Epidermal melanocyte (primary cell): ENCODE measurements at regions not wholly inside any gene's neighbourhood (a gene's known extent, or its start where the extent isn't known, plus 50 kb on each side); places are given as distances from the start of the nearest gene placed in this dataset.

Source experiments
- DNase-seq: peaks from one replicate; pipeline ENCODE4 v3.0.0; 2011; ENCODE audit warnings: low spot score; ENCODE audit not compliant: insufficient read length

GRCh38 chr7:131619336-131620305, 63.2 kb upstream of the PODXL start:
- no peak for DNase-seq

DNA sequence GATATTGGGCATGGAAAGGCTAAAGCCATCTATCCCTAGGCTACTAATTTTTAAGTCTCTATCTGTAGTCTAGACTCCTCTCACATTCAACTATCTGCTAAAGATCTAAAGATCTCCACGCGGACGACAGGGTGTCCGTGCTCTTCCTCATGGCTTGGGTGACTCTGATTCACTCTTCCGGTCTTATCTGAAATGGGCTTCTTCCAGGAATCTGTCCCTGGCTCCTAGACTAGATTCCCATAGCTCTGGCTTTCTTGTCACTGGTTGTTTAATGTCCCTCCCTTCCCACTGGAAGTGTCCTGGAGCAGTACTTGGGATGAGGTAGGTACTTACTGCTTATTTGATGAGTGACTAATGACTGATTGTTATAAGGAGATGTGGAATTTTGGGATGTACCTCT, 62.0 kb upstream of the PODXL start:
- DNase-seq, result no peak

GRCh38 chr7:131616487-131617200, 60.2 kb upstream of the PODXL start:
- no peak for DNase-seq

- DNase-seq, result no peak
Observed at GRCh38 chr7:131613909-131614308, 57.5 kb upstream of the PODXL start.

DNA sequence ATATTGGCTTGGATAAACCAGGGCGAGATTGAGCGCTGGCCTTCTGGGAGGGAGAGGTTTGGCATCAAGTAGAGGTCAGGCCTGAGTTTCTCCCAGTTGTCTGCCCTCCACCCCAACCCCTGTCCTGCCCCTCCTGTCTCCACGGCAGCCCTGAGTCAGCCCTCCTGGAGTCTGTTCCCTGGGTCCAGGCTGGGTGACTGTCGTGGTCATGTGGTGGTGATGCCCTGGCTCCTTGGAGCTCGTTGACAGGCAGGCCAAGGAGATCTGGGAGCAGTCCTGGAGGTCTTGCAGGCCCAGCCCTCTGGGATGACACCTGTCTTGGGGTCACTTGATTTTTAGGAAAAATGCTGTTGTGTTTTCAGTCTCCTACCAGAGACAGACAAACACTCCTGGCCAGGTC, 53.6 kb upstream of the PODXL start:
- no peak for DNase-seq

DNA sequence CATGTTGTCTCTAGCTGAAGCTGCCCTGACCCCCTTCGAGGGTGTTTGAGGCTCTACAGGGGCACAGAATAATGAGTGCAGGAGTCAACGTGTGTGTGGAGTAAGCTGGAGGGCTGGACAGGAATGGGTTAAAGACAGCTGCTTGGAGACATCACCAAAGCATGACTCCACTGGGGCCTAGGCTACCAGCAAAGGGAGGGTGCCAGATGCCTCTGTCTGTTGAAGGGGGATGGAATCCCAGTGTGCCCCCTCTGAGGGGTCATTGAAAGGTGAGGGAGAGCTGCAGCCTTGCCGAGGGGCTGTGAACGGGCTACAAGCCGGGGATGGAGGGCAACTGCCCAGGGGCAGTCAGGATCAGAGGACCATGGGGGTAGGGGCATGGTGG, 51.7 kb upstream of the PODXL start:
- DNase-seq, result no peak

DNA sequence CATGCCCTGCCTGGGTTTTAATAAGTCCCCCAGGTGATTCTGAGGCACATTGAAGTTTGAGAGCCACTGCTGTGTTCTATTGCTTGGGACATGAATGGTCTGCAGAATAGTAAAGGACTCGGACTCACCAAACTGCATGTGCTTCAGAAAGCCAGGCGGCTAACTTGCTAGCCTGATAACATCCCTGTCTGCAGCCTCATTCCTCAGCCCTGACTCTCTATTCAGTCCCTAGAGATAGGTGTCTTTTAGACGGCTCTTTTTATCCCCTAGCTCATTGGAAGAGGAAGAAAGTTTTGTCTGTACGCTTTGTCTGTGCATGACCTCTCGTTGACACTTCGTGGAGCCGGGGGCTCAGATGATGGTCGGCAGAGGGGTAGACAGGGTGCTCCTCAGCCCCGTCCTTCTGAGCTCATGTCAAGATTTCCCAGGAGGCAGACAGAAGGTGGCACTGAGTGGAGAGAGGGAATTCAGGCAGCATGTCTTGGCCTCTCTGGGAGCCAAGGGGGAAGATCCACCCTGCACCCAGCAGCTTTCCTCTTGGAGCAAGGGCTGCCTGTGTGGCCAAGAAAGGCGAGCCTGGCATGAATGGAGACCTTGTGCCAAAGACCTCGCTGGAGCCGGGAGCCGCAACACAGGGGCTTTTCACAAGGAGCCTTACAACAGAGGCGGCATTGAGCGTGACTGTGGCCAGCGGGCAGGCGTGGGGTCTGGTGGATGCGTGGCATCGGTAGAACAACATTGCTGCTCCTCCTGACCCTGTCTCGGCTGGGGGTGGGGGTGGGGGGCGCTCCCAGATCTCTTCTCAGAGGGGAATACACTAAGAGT, 51.1 kb upstream of the PODXL start:
- no peak for DNase-seq

DNA sequence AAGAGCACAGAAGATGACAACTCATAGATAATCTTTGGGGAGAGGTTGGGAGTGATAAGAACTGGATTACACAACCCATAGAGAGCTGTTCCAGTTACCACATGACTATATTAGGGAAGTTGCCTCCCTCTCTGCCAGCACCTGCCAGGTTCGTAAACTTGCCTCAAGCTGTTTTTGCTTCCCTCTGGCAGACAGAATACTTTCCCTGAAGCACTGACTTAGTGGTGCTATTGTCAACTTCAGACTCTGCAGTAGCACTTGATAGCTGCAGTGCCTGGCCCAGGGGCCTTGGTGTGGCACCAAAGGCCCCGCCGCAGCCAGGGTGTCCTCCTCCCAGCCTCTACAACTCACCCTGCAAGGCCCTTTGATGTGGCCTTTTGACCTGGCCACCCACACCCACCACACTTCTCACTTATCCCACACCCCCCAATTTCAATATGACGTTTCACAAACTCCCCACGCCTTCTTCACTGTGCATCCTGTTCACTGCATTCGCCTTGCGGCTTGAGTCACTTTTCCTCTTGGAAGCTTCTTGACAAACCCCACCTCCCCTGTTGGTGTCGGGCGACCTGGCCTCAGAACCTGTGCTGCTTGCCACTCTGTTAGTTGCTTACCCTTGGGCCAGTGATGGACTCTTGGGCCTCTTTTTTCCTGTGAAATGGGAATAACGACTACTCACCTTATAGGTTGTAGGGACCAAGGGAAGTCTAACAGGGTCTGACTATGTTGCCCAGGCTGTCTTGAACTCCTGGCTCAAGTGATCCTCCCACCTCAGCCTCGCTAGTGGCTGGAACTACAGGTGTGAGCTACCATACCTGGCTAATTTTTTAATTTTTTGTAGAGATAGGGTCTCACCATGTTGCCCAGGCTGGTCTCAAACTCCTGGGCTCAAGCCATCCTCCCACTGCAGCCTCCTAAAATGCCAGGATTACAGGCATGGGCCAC, 50.2 kb upstream of the PODXL start:
- DNase-seq, result no peak
